ENCODE measurements at regions not wholly inside any gene's neighbourhood (a gene's known extent, or its start where the extent isn't known, plus 50 kb on each side); places are given as distances from the start of the nearest gene placed in this dataset.

GRCh38 chr1:112788054-112788453 is 72.9 kb upstream of the PPM1J start:
- no peak for DNase-seq (ENCODE audit: low read depth)

GRCh38 chr1:112783059-112783458 is 67.9 kb upstream of the PPM1J start:
- DNase-seq (ENCODE audit: low read depth): no peak

GRCh38 chr1:112779665-112780526 is 64.8 kb upstream of the PPM1J start:
- no peak for DNase-seq (ENCODE audit: low read depth)

GRCh38 chr1:112778137-112778536 is 63.0 kb upstream of the PPM1J start:
- no peak for DNase-seq (ENCODE audit: low read depth)

- DNase-seq (ENCODE audit: low read depth): no peak
Measured at GRCh38 chr1:112776688-112777087, 61.6 kb upstream of the PPM1J start.

GRCh38 chr1:112772781-112773180 is 57.6 kb upstream of the PPM1J start:
- no peak for DNase-seq (ENCODE audit: low read depth)

GRCh38 chr1:112770724-112771123 is 55.6 kb upstream of the PPM1J start:
- peak; percentile 13 for DNase-seq (ENCODE audit: low read depth)

GRCh38 chr1:112769611-112770010 is 54.5 kb upstream of the PPM1J start:
- peak; percentile 47 for DNase-seq (ENCODE audit: low read depth)

GRCh38 chr1:112767646-112768045 is 52.5 kb upstream of the PPM1J start:
- DNase-seq (ENCODE audit: low read depth): peak; percentile 40
